Colonic mucosa (tissue), 4 donors: ENCODE measurements at regions not wholly inside any gene's neighbourhood (a gene's known extent, or its start where the extent isn't known, plus 50 kb on each side); places are given as distances from the start of the nearest gene placed in this dataset.

ENCODE experiments used
- DNase-seq: peaks from one replicate; pipeline ENCODE4 v3.0.0-alpha.2; 2020
- H3K27ac ChIP-seq: fragments of 200-600 bp; one replicate; pipeline ENCODE4 v1.8.0; 2021
- H3K27me3 ChIP-seq: fragments of 200-600 bp; one replicate; pipeline ENCODE4 v1.8.0; 2021
- H3K36me3 ChIP-seq: fragments of 200-600 bp; one replicate; pipeline ENCODE4 v1.8.0; 2021
- H3K4me1 ChIP-seq: fragments of 200-600 bp; one replicate; pipeline ENCODE4 v1.8.0; 2021; ENCODE audit warnings: mild to moderate bottlenecking
- H3K4me3 ChIP-seq: fragments of 200-600 bp; one replicate; pipeline ENCODE4 v1.8.0; 2021
- H3K9ac ChIP-seq, 2 donors: one replicate each; pipeline ENCODE4 v1.7.0; 2013; ENCODE audit warnings: control low read depth in 2 of 2, low read depth in 2 of 2, low read length in 2 of 2
- H3K9me3 ChIP-seq: fragments of 200-600 bp; one replicate; pipeline ENCODE4 v1.8.0; 2021
- intact Hi-C: fragments of 100-400 bp; cut with DNase I; formaldehyde crosslinking; loops from one replicate; pipeline ENCODE4 v1.14.1; 2022
- TF ChIP-seq, protein P1 (sequence below): fragments of 200-600 bp; IDR thresholded peaks from one replicate; pipeline ENCODE4 v1.8.0; 2022; ENCODE audit warnings: antibody characterized with exemption, mild to moderate bottlenecking
- donor health status: healthy.
- donor health status: DM: no; HTN: no; CAD: no.
- donor health status: DM: no; HTN: no; CAD: no.

DNA sequence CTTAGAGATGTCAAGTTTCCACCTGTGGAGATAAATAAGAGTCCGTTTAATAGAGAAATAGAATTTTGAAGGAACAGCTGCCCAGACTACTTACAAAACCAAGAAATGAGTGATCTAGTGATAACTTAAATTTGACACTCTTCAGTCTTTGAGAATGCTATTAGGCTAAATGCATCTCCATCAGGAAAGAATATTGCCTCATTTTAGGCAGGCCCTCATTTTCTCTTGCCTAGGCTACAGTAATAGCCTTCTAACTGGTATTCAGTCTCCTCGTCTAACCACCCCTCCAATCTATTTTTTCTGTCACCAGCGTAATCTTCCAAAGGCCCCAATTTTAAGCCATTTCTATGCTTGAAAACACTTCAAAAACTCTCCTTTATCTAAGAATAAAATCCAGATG, 537.8 kb upstream of the CA10 start:
- H3K9ac ChIP-seq, result no peak overlapping the region
- H3K27me3 ChIP-seq, result no peaks in the 10 kb centered on the region
- no peak overlapping the region for H3K27ac ChIP-seq
- no peak for DNase-seq
- no peaks in the 10 kb centered on the region for H3K4me1 ChIP-seq
- no peaks in the 10 kb centered on the region for H3K9me3 ChIP-seq
- H3K36me3 ChIP-seq, result no peaks in the 10 kb centered on the region
- intact Hi-C loops, result no loop called here
- no peak overlapping the region for H3K4me3 ChIP-seq
- TF ChIP-seq, protein P1, sequence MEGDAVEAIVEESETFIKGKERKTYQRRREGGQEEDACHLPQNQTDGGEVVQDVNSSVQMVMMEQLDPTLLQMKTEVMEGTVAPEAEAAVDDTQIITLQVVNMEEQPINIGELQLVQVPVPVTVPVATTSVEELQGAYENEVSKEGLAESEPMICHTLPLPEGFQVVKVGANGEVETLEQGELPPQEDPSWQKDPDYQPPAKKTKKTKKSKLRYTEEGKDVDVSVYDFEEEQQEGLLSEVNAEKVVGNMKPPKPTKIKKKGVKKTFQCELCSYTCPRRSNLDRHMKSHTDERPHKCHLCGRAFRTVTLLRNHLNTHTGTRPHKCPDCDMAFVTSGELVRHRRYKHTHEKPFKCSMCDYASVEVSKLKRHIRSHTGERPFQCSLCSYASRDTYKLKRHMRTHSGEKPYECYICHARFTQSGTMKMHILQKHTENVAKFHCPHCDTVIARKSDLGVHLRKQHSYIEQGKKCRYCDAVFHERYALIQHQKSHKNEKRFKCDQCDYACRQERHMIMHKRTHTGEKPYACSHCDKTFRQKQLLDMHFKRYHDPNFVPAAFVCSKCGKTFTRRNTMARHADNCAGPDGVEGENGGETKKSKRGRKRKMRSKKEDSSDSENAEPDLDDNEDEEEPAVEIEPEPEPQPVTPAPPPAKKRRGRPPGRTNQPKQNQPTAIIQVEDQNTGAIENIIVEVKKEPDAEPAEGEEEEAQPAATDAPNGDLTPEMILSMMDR, result no peak

DNA sequence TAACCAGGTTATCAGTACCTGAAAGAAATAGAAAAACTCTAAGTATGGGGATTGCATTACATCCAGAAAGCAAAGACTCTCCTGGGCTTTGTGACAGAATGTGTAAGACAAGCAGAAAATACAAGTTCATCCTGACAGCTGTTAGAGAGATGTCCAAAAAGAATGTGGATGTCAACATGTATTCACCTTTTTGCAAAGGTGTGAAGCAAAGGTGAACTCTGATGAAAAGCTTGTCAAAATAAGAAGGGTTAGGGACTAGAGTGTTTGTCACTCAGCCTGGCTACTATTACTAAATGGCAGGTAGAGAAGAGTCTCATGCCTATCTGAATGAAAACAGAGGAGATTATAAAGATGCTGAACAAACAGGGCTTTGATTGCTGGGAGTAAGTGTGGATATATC, 527.6 kb upstream of the CA10 start:
- H3K27ac ChIP-seq, result no peak overlapping the region
- H3K27me3 ChIP-seq, result no peaks in the 10 kb centered on the region
- H3K9me3 ChIP-seq, result no peaks in the 10 kb centered on the region
- intact Hi-C loops, result no loop called here
- H3K9ac ChIP-seq, result no peak overlapping the region
- H3K4me1 ChIP-seq, result no peaks in the 10 kb centered on the region
- no peak for DNase-seq
- TF ChIP-seq, protein P1, result no peak
- no peak overlapping the region for H3K4me3 ChIP-seq
- H3K36me3 ChIP-seq, result no peaks in the 10 kb centered on the region

DNA sequence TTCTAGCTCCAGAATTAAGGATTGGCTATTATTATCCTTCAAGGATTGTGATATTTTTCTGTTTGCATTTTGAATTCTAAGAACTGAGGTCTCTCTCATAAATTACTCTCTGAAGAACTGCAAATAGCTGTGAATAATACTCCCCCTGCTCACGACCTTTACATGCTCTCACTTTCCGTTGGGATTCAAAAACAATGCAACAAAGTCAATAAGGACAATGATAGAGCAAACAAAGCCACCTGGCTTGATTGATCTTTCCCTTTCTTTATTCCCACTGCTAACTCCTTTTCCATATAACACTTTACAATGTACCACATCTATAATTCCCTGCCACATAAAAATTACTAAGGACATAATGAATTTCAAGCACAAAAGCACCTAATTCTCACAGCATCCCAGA, 523.0 kb upstream of the CA10 start:
- Histone ChIP-seq H3K4me1 (no peaks in the 10 kb centered on the region), H3K27me3 (no peaks in the 10 kb centered on the region), H3K36me3 (no peaks in the 10 kb centered on the region), H3K9me3 (no peaks in the 10 kb centered on the region), H3K27ac (no peak overlapping the region), H3K9ac (no peak overlapping the region), H3K4me3 (no peak overlapping the region)
- TF ChIP-seq, protein P1, result no peak
- intact Hi-C loops, result no loop called here
- DNase-seq, result no peak

DNA sequence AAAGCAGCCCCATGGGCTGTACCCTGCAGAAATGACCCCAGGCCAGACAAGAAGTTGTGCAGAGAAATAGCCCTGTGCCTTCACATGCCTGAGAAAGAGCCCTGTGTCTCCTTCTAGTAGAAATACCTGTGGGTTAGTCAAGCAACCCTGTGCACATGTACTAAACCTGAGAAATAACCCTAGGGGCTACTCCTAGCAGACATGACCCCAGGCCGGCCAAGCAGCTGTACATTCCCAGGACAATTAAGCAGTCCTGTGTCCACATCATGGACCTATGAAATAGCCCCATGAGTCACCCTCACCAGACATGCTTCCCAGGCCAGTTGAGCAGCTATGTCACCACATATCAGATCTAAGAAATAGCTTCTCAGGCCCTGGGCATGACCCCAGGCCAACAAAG, 519.7 kb upstream of the CA10 start:
- Histone ChIP-seq H3K9ac (no peak overlapping the region), H3K36me3 (no peaks in the 10 kb centered on the region), H3K4me3 (no peak overlapping the region), H3K27me3 (no peaks in the 10 kb centered on the region), H3K4me1 (no peaks in the 10 kb centered on the region), H3K9me3 (no peaks in the 10 kb centered on the region), H3K27ac (no peak overlapping the region)
- DNase-seq, result no peak
- TF ChIP-seq, protein P1, result no peak
- intact Hi-C loops, result loop anchor here (10.0 kb wide), 1 partner anchor 63 kb away; no protein-coding TSS in a partner anchor

DNA sequence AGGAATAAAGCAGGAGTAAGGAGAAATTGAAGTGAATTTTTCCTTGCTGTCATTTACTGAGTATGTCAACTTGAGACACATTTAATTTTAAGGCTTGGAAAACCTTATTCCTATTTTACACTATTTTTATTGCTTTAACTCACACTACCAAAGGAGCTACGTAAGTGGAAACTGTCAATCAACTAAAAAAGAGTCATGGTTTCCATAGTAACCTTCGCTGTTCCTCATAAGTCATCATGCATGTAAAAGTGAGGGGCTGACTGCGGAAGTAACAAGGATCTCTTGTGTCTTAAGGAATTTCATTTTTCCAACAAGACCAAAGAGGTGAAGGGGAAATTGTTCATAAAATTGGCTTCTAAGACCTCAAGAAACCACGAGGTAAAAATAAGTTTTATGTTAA, 516.2 kb upstream of the CA10 start:
- Histone ChIP-seq H3K27ac (no peak overlapping the region), H3K27me3 (no peaks in the 10 kb centered on the region), H3K4me1 (no peaks in the 10 kb centered on the region), H3K9me3 (no peaks in the 10 kb centered on the region), H3K9ac (no peak overlapping the region), H3K4me3 (no peak overlapping the region), H3K36me3 (no peaks in the 10 kb centered on the region)
- no peak for DNase-seq
- intact Hi-C loops, result loop anchor here (10.0 kb wide), 1 partner anchor 60 kb away; no protein-coding TSS in a partner anchor
- TF ChIP-seq, protein P1, result no peak

DNA sequence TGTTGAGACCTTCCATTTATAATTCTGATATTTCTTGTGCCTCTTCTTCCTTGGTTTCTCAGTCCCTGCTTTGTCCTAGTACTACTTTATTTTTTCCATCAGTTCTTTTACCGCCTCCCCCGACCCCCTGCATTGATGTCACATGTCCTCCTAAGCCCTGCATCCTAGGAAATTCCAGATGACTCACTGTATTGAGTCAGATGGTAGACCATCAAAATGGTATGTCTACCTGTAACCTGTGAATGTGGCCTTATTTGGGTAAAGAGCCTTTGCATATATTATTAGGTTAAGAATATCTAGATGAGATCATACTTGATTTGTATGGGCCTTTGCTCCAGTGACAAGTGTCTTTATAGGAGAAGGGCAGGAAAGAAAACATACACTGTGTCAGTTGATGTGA, 515.3 kb upstream of the CA10 start:
- H3K27ac ChIP-seq, result no peak overlapping the region
- H3K4me1 ChIP-seq, result no peaks in the 10 kb centered on the region
- H3K9me3 ChIP-seq, result no peaks in the 10 kb centered on the region
- TF ChIP-seq, protein P1, result no peak
- H3K4me3 ChIP-seq, result no peak overlapping the region
- H3K27me3 ChIP-seq, result no peaks in the 10 kb centered on the region
- H3K36me3 ChIP-seq, result no peaks in the 10 kb centered on the region
- intact Hi-C loops, result loop anchor here (10.0 kb wide), 1 partner anchor 59 kb away; no protein-coding TSS in a partner anchor
- no peak for DNase-seq
- H3K9ac ChIP-seq, result no peak overlapping the region
